AG09309 (cell line): ENCODE measurements at regions not wholly inside any gene's neighbourhood (a gene's known extent, or its start where the extent isn't known, plus 50 kb on each side); places are given as distances from the start of the nearest gene placed in this dataset.
"Not testable (repeated sequence)": the region's sequence is repeated elsewhere in the genome, so short reads cannot be mapped to it uniquely, and the experiment has no call there.

ENCODE experiments used
- DNase-seq: peaks from one replicate; pipeline ENCODE4 v3.0.0-alpha.2; 2010; ENCODE audit warnings: low read depth
- H3K4me3 ChIP-seq: 2 replicates; pipeline ENCODE4 v1.5.1; 2011; ENCODE audit warnings: mild to moderate bottlenecking, low read depth, low read length, moderate library complexity; ENCODE audit not compliant: control insufficient read depth
- TF ChIP-seq, protein P1 (sequence below): IDR thresholded peaks from 2 replicates; pipeline ENCODE4 v1.5.1; 2011; ENCODE audit warnings: mild to moderate bottlenecking, low read depth, low read length, inconsistent platforms; ENCODE audit not compliant: insufficient read depth, control insufficient read depth; ENCODE audit errors: missing control alignments

DNA sequence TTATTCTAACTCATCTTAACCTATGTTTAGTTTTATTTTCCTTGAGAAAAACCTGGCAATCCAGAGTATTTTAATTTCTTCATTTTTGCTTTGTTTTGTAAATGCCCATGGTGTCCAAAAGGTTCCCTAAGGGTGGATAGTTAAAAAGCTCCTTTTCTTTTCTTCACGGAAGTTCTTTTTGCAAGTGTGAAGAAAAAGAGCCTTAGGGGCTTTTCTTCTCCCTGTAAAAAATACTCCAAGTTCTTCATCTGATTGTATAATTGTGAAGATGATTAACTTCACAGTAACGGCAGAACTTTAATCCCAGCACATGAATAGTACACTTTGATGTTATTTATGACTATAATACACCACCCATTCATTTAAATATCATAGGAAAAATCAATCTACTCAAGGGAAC is 530.2 kb upstream of the LINC00305 start:
- TF ChIP-seq, protein P1, sequence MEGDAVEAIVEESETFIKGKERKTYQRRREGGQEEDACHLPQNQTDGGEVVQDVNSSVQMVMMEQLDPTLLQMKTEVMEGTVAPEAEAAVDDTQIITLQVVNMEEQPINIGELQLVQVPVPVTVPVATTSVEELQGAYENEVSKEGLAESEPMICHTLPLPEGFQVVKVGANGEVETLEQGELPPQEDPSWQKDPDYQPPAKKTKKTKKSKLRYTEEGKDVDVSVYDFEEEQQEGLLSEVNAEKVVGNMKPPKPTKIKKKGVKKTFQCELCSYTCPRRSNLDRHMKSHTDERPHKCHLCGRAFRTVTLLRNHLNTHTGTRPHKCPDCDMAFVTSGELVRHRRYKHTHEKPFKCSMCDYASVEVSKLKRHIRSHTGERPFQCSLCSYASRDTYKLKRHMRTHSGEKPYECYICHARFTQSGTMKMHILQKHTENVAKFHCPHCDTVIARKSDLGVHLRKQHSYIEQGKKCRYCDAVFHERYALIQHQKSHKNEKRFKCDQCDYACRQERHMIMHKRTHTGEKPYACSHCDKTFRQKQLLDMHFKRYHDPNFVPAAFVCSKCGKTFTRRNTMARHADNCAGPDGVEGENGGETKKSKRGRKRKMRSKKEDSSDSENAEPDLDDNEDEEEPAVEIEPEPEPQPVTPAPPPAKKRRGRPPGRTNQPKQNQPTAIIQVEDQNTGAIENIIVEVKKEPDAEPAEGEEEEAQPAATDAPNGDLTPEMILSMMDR, result no peak
- no peak for DNase-seq
- no peak overlapping the region for H3K4me3 ChIP-seq

DNA sequence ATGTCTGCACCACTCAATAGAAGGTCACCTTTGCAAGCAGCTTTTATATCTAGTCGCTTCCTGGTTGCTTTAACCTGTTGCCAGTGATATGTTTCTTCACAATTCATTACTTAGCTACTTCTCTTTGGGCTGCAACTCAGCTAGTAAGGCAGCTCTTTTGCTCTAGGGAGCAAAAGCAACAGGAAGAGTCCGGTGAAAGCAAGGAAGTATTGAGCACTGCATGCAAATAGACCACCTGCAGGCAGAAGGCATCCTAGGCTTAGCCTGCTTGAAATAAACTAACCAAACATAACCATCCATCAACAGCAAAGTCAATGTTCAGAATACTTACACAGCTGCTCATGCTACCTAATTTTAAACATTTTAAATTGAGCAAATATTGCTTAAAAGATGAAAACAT is 529.2 kb upstream of the LINC00305 start:
- TF ChIP-seq, protein P1, result no peak
- no peak for DNase-seq
- no peak overlapping the region for H3K4me3 ChIP-seq

DNA sequence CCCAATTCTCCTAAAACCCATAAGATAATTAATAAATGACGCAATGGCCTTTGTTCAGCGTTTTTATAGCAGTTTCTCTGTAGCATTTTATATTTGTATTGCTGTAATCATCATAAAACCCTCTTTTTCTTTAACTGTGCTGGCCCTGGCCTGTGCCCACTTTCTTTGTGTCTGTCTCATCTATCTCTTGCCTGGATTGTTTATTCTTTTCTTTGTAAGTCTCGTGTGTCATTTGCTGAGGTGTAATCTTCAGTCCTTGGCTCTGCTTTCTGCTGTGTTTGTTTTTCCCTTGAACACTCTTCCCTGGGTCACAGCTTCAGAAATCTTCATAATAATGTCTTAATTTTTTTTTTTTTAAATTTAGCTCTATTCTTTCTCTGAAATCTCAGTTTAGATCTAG is 525.8 kb upstream of the LINC00305 start:
- no peak for DNase-seq
- H3K4me3 ChIP-seq, result no peak overlapping the region
- TF ChIP-seq, protein P1, result no peak

DNA sequence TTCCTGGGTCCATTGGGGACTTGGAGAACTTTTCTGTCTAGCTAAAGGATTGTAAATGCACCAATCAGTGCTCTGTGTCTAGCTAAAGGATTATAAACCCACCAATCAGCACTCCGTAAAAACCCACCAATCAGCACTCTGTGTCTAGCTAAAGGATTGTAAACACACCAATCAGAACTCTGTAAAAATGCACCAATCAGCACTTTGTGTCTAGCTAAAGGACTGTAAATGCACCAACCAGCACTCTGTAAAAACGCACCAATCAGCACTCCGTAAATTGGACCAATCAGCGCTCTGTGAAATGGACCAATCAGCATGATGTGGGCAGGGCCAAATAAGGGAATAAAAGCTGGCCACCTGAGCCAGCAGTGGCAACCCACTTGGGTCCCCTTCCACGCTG is 522.4 kb upstream of the LINC00305 start:
- not testable (repeated sequence) for DNase-seq, H3K4me3 ChIP-seq

DNA sequence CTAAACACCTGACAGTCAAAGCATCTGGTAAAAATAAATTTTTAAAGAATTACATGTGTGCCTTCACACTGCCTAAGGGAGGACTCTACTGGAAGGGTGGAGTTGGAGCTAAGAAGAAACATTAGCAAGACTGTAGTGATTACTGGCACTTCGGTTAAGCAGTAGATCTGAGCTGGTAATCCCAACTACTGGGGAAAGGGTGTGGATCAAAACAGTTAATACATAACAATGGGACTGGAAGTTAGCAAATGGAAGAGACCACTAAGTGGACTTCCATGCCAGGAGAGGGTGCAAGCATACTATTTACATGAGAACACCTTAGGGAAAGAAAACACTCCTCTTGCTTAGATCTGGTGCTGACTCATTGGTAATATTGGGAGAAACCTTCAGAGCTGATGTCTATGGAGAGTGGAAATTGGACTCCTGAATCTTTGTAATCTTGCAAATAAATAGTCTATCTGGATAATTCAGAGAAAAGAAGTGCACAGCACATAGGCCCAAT is 519.6 kb upstream of the LINC00305 start:
- TF ChIP-seq, protein P1, result no peak
- H3K4me3 ChIP-seq, result no peak overlapping the region
- DNase-seq, result no peak

DNA sequence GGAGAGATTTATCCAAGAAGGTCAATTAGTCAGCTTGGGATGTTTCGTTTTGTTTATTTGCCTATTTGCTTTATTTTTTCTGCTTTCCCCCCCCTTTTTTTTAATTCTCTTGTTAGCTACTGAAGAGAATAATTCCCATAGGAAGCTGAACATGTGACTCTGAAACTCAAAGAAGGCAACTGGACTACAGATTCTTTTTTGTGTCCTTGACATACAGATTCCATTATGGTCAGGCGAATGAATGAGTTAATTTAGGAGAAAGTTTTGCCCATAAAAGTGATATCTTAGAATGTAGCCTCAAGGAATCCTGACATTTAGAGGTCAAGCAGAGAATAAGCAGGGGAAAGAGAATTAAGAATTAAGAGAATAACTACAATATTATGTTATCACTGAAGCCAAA is 514.2 kb upstream of the LINC00305 start:
- TF ChIP-seq, protein P1, result no peak
- no peak overlapping the region for H3K4me3 ChIP-seq

DNA sequence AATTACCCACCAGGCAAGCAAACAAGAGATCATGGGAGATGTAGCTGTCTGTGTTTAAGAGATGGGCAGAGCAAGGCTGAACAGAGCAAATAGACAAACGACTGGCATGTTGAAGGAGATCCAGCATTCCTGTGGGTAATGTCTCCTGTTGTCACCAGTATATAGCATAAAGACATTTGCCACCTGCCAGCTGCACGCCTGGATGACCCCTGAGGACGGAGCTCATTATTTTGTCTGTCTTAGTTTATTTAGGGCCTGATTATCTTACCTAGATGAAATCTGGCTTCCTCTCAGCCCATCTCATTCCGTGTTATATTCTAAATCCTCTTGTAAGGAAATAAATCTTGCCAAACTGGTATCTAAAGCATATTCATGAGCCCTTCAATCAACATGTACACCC is 510.3 kb upstream of the LINC00305 start:
- no peak for DNase-seq

More for the DNA sequence above, 514.2 kb upstream of the LINC00305 start:
- no peak for DNase-seq

More for the DNA sequence above, 510.3 kb upstream of the LINC00305 start:
- TF ChIP-seq, protein P1, result no peak
- no peak overlapping the region for H3K4me3 ChIP-seq
